Lung (tissue), 11 donors: ENCODE measurements at regions not wholly inside any gene's neighbourhood (a gene's known extent, or its start where the extent isn't known, plus 50 kb on each side); places are given as distances from the start of the nearest gene placed in this dataset.

Experiments
- ATAC-seq: fragments of 200-7000 bp; cut with Tn5 transposase; one replicate; pipeline ENCODE4 v1.9.1; 2020; ENCODE audit warnings: moderate number of reproducible peaks; ENCODE audit not compliant: insufficient read depth, low FRiP score
- DNase-seq, 3 donors: peaks; one replicate each; pipeline ENCODE4 v3.0.0-alpha.2; 2013 to 2017
- H3K27ac ChIP-seq, 2 donors: one replicate each; pipeline ENCODE4 v1.5.1; 2013; ENCODE audit warnings: mild to moderate bottlenecking in 2 of 2, moderate library complexity in 2 of 2, control low read depth in 1 of 2, inconsistent platforms in 1 of 2, low read depth in 1 of 2, low read length in 1 of 2
- H3K27me3 ChIP-seq, 3 donors: one replicate each; pipeline ENCODE4 v1.5.1; 2013; ENCODE audit warnings: low read length in 2 of 3; ENCODE audit not compliant: control insufficient read depth in 3 of 3, insufficient read depth in 3 of 3
- H3K36me3 ChIP-seq, 4 donors: one replicate each; pipeline ENCODE4 v1.5.1; 2013; ENCODE audit warnings: low read length in 4 of 4, mild to moderate bottlenecking in 1 of 4, moderate library complexity in 1 of 4; ENCODE audit not compliant: control insufficient read depth in 4 of 4, insufficient read depth in 4 of 4
- H3K4me1 ChIP-seq, 5 donors: one replicate each; pipeline ENCODE4 v1.5.1; 2013; ENCODE audit warnings: low read length in 5 of 5, mild to moderate bottlenecking in 2 of 5, moderate library complexity in 1 of 5; ENCODE audit not compliant: control insufficient read depth in 5 of 5, insufficient read depth in 5 of 5
- H3K4me3 ChIP-seq: one replicate; pipeline ENCODE4 v1.5.1; 2013; ENCODE audit warnings: mild to moderate bottlenecking, control low read depth, moderate library complexity
- H3K9ac ChIP-seq, 2 donors: one replicate each; pipeline ENCODE4 v1.5.1; 2013; ENCODE audit warnings: low read length in 2 of 2, control low read depth in 1 of 2; ENCODE audit not compliant: insufficient read depth in 1 of 2
- H3K9me3 ChIP-seq, 4 donors: one replicate each; pipeline ENCODE4 v1.5.1; 2013; ENCODE audit warnings: low read length in 3 of 4, mild to moderate bottlenecking in 1 of 4, moderate library complexity in 1 of 4; ENCODE audit not compliant: control insufficient read depth in 4 of 4, insufficient read depth in 3 of 4
- WGBS, 2 donors: extraction: QIAGEN DNeasy Blood & Tissue Kit; methylation state at CpG; one replicate each; pipeline ENCODE4 v1.1.7; 2013; 5-methylcytosine and 5-hydroxymethylcytosine counted together
- TF ChIP-seq, protein P1 (sequence below): IDR thresholded peaks from 2 replicates; pipeline ENCODE4 v1.5.1; 2012; ENCODE audit warnings: mild to moderate bottlenecking; ENCODE audit errors: control extremely low read depth, extremely low read depth
- donor health status: control.
- donor health status: control.
- donor health status: Bipolar disorder and iron deficiency.
- donor health status: healthy.
- donor health status: DM: yes; HTN: yes; CAD: no.

DNA sequence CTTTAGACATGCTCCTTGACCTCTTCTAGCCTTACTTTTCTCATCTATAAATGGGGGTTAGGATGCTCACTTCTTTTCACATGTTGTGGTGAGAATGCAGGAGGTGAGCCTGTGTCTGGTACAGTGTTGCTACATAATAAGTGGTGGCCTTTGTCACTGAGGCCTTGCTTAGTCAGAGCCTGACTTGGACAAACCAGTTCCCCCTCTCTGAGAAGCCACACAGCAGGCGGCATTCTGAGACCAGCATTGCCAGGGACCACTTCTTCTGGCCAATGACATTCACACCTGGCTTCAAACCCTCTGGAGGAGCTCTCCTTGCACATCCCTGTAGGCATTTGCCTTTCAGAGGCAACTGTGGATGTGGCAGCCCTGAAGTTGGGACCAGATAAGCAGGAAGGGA lies 95.7 kb downstream of the MINAR1 start:
- Histone ChIP-seq H3K27ac (no peak overlapping the region), H3K27me3 (peaks cover 0 to 5% (median 0%) of the 10 kb centered on the region in 3 donors), H3K36me3 (no peaks in the 10 kb centered on the region), H3K9me3 (peaks cover 0 to 2% (median 0%) of the 10 kb centered on the region in 4 donors), H3K4me1 (no peaks in the 10 kb centered on the region), H3K9ac (no peak overlapping the region), H3K4me3 (no peak overlapping the region)
- no peak for ATAC-seq
- DNase-seq = no peak
- TF ChIP-seq, protein P1, sequence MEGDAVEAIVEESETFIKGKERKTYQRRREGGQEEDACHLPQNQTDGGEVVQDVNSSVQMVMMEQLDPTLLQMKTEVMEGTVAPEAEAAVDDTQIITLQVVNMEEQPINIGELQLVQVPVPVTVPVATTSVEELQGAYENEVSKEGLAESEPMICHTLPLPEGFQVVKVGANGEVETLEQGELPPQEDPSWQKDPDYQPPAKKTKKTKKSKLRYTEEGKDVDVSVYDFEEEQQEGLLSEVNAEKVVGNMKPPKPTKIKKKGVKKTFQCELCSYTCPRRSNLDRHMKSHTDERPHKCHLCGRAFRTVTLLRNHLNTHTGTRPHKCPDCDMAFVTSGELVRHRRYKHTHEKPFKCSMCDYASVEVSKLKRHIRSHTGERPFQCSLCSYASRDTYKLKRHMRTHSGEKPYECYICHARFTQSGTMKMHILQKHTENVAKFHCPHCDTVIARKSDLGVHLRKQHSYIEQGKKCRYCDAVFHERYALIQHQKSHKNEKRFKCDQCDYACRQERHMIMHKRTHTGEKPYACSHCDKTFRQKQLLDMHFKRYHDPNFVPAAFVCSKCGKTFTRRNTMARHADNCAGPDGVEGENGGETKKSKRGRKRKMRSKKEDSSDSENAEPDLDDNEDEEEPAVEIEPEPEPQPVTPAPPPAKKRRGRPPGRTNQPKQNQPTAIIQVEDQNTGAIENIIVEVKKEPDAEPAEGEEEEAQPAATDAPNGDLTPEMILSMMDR = no peak
- WGBS, 2 donors = 45 to 47% methylated on average over 1 of the region's 1 CpG

DNA sequence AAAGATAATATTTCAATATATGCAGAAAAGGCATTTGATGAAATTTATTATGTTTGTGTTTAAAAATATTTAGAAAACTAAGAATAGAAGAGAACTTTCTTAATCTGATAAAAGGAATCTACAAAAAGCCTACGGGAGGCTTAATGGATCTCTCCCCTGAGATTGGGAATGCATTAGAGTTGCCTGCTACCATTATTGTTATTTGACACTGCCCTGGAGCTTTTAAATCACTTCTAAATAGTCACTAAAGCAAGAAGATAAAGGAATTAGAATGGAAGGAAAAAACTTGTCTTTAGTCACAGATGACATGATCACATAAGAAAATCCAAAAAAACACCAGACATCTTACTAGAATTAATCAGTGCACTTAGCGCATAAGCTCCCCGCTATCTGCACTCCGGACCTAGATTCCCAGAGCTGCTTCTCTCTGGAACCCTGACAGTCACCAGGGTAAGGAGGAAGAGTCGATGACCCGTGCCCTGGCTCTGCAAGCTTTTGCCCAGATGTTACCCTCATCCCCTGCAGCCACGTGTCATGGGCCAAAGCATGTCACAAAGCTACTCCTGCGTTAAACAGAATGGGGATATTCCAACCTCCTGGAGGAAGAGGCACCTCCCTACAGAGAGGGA lies 97.1 kb downstream of the MINAR1 start:
- TF ChIP-seq, protein P1 = no peak
- Histone ChIP-seq H3K9me3 (peaks cover 0 to 4% (median 0%) of the 10 kb centered on the region in 4 donors), H3K4me1 (no peaks in the 10 kb centered on the region), H3K9ac (no peak overlapping the region), H3K27me3 (peaks cover 0 to 5% (median 0%) of the 10 kb centered on the region in 3 donors), H3K4me3 (no peak overlapping the region), H3K27ac (no peak overlapping the region), H3K36me3 (no peaks in the 10 kb centered on the region)
- ATAC-seq = no peak
- no peak for DNase-seq
- 76 to 84% methylated on average over 8 of the region's 8 CpGs for WGBS, 2 donors

DNA sequence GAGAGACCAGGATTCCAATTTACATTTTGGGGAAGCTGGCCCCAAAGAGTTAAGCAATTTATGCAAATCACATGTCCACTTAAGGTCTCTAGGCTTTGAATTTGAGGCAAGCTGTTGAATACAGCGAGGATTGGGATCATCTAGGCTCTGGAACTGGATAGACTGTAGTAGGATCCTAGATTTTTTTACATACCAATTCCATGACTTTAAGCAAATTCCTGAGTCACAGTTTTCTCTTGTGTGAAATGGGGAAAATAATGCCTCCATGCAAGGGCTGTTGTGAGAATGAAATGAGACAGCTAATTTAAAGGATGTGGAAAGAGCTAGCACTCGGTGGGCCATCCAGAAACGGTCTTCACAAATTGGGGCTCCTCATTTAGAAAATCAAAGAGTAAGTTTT lies 103.4 kb downstream of the MINAR1 start:
- Histone ChIP-seq H3K9me3 (peaks cover 0 to 2% (median 0%) of the 10 kb centered on the region in 4 donors), H3K36me3 (no peaks in the 10 kb centered on the region), H3K4me1 (no peaks in the 10 kb centered on the region), H3K27ac (no peak overlapping the region), H3K9ac (no peak overlapping the region), H3K4me3 (no peak overlapping the region), H3K27me3 (peaks cover 0 to 5% (median 0%) of the 10 kb centered on the region in 3 donors)
- WGBS, 2 donors = 81 to 84% methylated on average over 3 of the region's 3 CpGs
- TF ChIP-seq, protein P1 = no peak
- DNase-seq (no peak), ATAC-seq (no peak)

DNA sequence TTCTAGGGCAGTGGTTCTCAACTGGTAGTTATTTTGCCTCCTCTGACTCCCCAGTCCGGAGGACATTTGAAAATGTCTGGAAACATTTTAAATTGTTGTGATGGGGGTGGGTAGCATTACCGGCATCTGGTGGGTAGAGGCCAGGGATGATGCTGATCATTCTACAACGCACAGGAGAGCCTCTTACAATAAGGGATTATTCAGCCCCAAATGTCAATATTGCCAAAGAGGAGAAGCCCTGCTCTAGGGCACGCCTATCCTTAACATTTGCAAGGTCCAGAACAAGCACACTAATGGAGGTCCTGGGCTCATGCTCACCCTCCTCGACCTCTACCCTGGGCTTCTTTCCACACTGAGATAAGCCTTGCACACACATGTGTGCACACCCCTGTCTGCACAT lies 106.4 kb downstream of the MINAR1 start:
- Histone ChIP-seq H3K4me3 (no peak overlapping the region), H3K9me3 (no peaks in the 10 kb centered on the region), H3K27me3 (no peaks in the 10 kb centered on the region), H3K4me1 (no peaks in the 10 kb centered on the region), H3K9ac (no peak overlapping the region), H3K36me3 (no peaks in the 10 kb centered on the region), H3K27ac (no peak overlapping the region)
- TF ChIP-seq, protein P1 = no peak
- WGBS, 2 donors = 80 to 91% methylated on average over 5 of the region's 5 CpGs
- ATAC-seq = no peak
- DNase-seq = no peak
